NCI-H748 (cell line): ENCODE measurements at regions not wholly inside any gene's neighbourhood (a gene's known extent, or its start where the extent isn't known, plus 50 kb on each side); places are given as distances from the start of the nearest gene placed in this dataset.

Source experiments
- DNase-seq: peaks from one replicate; lab custom pipeline; 2025; ENCODE audit not compliant: unreplicated experiment; lab: John Stamatoyannopoulos, UW

- no peak for DNase-seq
Measured at GRCh38 chr13:40136896-40137295, 481.4 kb downstream of the COG6 start.

- no peak for DNase-seq
Measured at GRCh38 chr13:40137400-40137799, 481.9 kb downstream of the COG6 start.

- DNase-seq: no peak
Measured at GRCh38 chr13:40139896-40140520, 484.5 kb downstream of the COG6 start.

- no peak for DNase-seq
Measured at GRCh38 chr13:40141859-40142555, 486.5 kb downstream of the COG6 start.

- no peak for DNase-seq
Measured at GRCh38 chr13:40143106-40143505, 487.6 kb downstream of the COG6 start.

- no peak for DNase-seq
Measured at GRCh38 chr13:40143559-40143958, 488.1 kb downstream of the COG6 start.

- no peak for DNase-seq
Measured at GRCh38 chr13:40145139-40145538, 489.7 kb downstream of the COG6 start.

- DNase-seq: no peak
Measured at GRCh38 chr13:40146063-40146462, 490.6 kb downstream of the COG6 start.

GRCh38 chr13:40146611-40147117, 491.2 kb downstream of the COG6 start:
- no peak for DNase-seq

GRCh38 chr13:40148101-40148500, 492.6 kb downstream of the COG6 start:
- no peak for DNase-seq

- no peak for DNase-seq
Measured at GRCh38 chr13:40148742-40149141, 493.3 kb downstream of the COG6 start.

- DNase-seq: no peak
Measured at GRCh38 chr13:40149611-40150274, 494.3 kb downstream of the COG6 start.

- no peak for DNase-seq
Measured at GRCh38 chr13:40151673-40152072, 496.2 kb downstream of the COG6 start.

GRCh38 chr13:40152145-40152544, 496.7 kb downstream of the COG6 start:
- DNase-seq: no peak

GRCh38 chr13:40152922-40153321, 497.5 kb downstream of the COG6 start:
- no peak for DNase-seq

- no peak for DNase-seq
Measured at GRCh38 chr13:40153516-40153915, 498.1 kb downstream of the COG6 start.

- peak; percentile 34 for DNase-seq
Measured at GRCh38 chr13:40155201-40155600, 499.7 kb downstream of the COG6 start.

- no peak for DNase-seq
Measured at GRCh38 chr13:40158218-40158617, 502.8 kb downstream of the COG6 start.

GRCh38 chr13:40158757-40159156, 503.3 kb downstream of the COG6 start:
- DNase-seq: no peak

GRCh38 chr13:40159736-40160135, 504.3 kb downstream of the COG6 start:
- DNase-seq: no peak

GRCh38 chr13:40160618-40161350, 505.3 kb downstream of the COG6 start:
- DNase-seq: no peak
